ENCODE measurements at regions not wholly inside any gene's neighbourhood (a gene's known extent, or its start where the extent isn't known, plus 50 kb on each side); places are given as distances from the start of the nearest gene placed in this dataset.
"Not testable (repeated sequence)": the region's sequence is repeated elsewhere in the genome, so short reads cannot be mapped to it uniquely, and the experiment has no call there.

GRCh38 chr5:96546120-96546519 lies 113.1 kb upstream of the PCSK1 start:
- TF ChIP-seq CTCF (IDR thresholded peaks at IDR 0.05; ENCODE audit: control extremely low read depth, extremely low read depth, low read depth, missing control alignments), result no peak
- ChIA-PET CTCF (no interaction called here), POLR2A (no interaction called here)
- DNase-seq (ENCODE audit: extremely low spot score), result no peak

- TF ChIP-seq CTCF (IDR thresholded peaks at IDR 0.05; ENCODE audit: control extremely low read depth, extremely low read depth, low read depth, missing control alignments), result no peak
- CTCF ChIA-PET, result no interaction called here
- POLR2A ChIA-PET, result no interaction called here
- DNase-seq (ENCODE audit: extremely low spot score), result no peak
These were observed 114.4 kb upstream of the PCSK1 start for GRCh38 chr5:96547486-96547885.

- CTCF ChIA-PET, result no interaction called here
- POLR2A ChIA-PET, result no interaction called here
- no peak for DNase-seq (ENCODE audit: extremely low spot score)
- no peak for TF ChIP-seq CTCF (IDR thresholded peaks at IDR 0.05; ENCODE audit: control extremely low read depth, extremely low read depth, low read depth, missing control alignments)
These were observed 113.3 kb upstream of the CAST start for GRCh38 chr5:96548905-96549304.

GRCh38 chr5:96560857-96561256 lies 101.3 kb upstream of the CAST start:
- DNase-seq (ENCODE audit: extremely low spot score); CTCF ChIA-PET; POLR2A ChIA-PET: not testable (repeated sequence)

- TF ChIP-seq CTCF (IDR thresholded peaks at IDR 0.05; ENCODE audit: control extremely low read depth, extremely low read depth, low read depth, missing control alignments), result no peak
- DNase-seq (ENCODE audit: extremely low spot score), result no peak
- CTCF ChIA-PET, result no interaction called here
- POLR2A ChIA-PET, result no interaction called here
These were observed 99.6 kb upstream of the CAST start for GRCh38 chr5:96562614-96563013.

GRCh38 chr5:96563816-96564215 lies 98.4 kb upstream of the CAST start:
- ChIA-PET POLR2A (no interaction called here), CTCF (interaction anchor here (1.6 kb wide), 1 partner anchor 38 kb away, joined by 4 read pairs; no protein-coding TSS in a partner anchor)
- no peak for TF ChIP-seq CTCF (IDR thresholded peaks at IDR 0.05; ENCODE audit: control extremely low read depth, extremely low read depth, low read depth, missing control alignments)
- no peak for DNase-seq (ENCODE audit: extremely low spot score)

GRCh38 chr5:96565582-96566265 lies 96.5 kb upstream of the CAST start:
- peak; percentile 20 for DNase-seq (ENCODE audit: extremely low spot score)
- POLR2A ChIA-PET, result no interaction called here
- no peak for TF ChIP-seq CTCF (IDR thresholded peaks at IDR 0.05; ENCODE audit: control extremely low read depth, extremely low read depth, low read depth, missing control alignments)
- CTCF ChIA-PET, result interaction anchor here (0.7 to 1.9 kb wide), 4 partner anchors 21 to 221 kb away, joined by 3 to 5 read pairs (median 4); no protein-coding TSS in a partner anchor
